ENCODE measurements at regions not wholly inside any gene's neighbourhood (a gene's known extent, or its start where the extent isn't known, plus 50 kb on each side); places are given as distances from the start of the nearest gene placed in this dataset.
"Not testable (repeated sequence)": the region's sequence is repeated elsewhere in the genome, so short reads cannot be mapped to it uniquely, and the experiment has no call there.

GRCh38 chr10:109062371-109062770 lies 860.9 kb downstream of the XPNPEP1 start:
- Mint-ChIP-seq H3K4me3 (no peak overlapping the region), H3K27ac (no peak overlapping the region), H3K4me1 (no peaks in the 10 kb centered on the region), H3K9me3 (peaks cover 7% of the 10 kb centered on the region), H3K27me3 (no peaks in the 10 kb centered on the region), H3K36me3 (no peaks in the 10 kb centered on the region)

DNA sequence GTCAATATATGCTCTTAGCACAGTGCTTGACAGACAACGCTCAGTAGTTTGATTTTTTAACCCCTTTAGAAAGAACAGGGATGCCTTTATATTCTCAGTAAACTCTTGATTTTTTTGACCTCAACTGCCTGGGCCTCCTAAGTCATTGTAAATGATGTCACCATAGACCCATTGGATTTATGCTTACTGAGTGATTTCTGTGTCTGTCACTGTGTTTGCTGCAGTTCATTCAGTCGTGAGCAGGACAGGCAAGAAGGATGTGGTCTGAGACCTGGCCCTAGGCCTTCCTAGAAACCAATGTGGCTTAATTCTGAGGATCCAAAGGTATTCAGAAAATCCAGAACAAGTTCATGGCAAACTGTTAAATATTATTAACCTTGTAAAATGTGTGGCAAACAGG lies 868.1 kb downstream of the XPNPEP1 start:
- Mint-ChIP-seq H3K4me3 (no peak overlapping the region), H3K4me1 (no peaks in the 10 kb centered on the region), H3K36me3 (no peaks in the 10 kb centered on the region), H3K27me3 (no peaks in the 10 kb centered on the region), H3K27ac (no peak overlapping the region), H3K9me3 (peaks cover 10% of the 10 kb centered on the region)

GRCh38 chr10:109047856-109048255 lies 875.5 kb downstream of the XPNPEP1 start:
- no peak overlapping the region for H3K4me3 Mint-ChIP-seq
- no peaks in the 10 kb centered on the region for H3K36me3 Mint-ChIP-seq
- H3K27ac Mint-ChIP-seq: no peak overlapping the region
- H3K4me1 Mint-ChIP-seq: no peaks in the 10 kb centered on the region
- H3K9me3 Mint-ChIP-seq: peaks cover 7% of the 10 kb centered on the region
- no peaks in the 10 kb centered on the region for H3K27me3 Mint-ChIP-seq

- H3K27me3 Mint-ChIP-seq, H3K9me3 Mint-ChIP-seq, H3K4me3 Mint-ChIP-seq: not testable (repeated sequence)
Observed at GRCh38 chr10:109046427-109046826, 876.9 kb downstream of the XPNPEP1 start.

DNA sequence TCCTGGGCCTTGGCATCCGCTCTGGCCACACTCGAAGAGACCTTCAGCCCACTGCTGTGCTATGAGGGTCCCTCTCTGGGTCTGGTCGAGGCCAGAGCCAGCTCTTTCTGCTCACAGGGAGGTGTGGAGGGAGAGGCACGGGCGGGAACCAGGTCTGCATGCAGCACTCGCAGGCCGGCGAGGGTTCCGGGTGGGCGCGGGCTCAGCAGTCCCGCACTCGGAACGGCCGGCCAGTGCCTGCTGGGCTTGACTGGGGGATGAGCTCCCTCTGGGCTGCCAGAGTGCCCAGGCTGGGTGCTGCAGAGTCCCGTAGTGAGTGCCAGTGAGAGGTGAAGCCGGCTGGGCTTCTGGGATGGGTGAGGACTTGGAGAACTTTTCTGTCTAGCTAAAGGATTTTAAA lies 882.7 kb downstream of the XPNPEP1 start:
- H3K4me1 Mint-ChIP-seq: no peaks in the 10 kb centered on the region
- no peak overlapping the region for H3K27ac Mint-ChIP-seq
- no peaks in the 10 kb centered on the region for H3K27me3 Mint-ChIP-seq
- peaks cover 4% of the 10 kb centered on the region for H3K9me3 Mint-ChIP-seq
- no peak overlapping the region for H3K4me3 Mint-ChIP-seq
- H3K36me3 Mint-ChIP-seq: no peaks in the 10 kb centered on the region

More at GRCh38 chr10:109046427-109046826, 876.9 kb downstream of the XPNPEP1 start:
- not testable (repeated sequence) for H3K4me1 Mint-ChIP-seq, H3K27ac Mint-ChIP-seq, H3K36me3 Mint-ChIP-seq

- no peaks in the 10 kb centered on the region for H3K27me3 Mint-ChIP-seq
- H3K4me3 Mint-ChIP-seq: no peak overlapping the region
- no peaks in the 10 kb centered on the region for H3K4me1 Mint-ChIP-seq
- H3K27ac Mint-ChIP-seq: no peak overlapping the region
- H3K9me3 Mint-ChIP-seq: peaks cover 4% of the 10 kb centered on the region
- H3K36me3 Mint-ChIP-seq: no peaks in the 10 kb centered on the region
Observed at GRCh38 chr10:109037978-109038377, 885.3 kb downstream of the XPNPEP1 start.

DNA sequence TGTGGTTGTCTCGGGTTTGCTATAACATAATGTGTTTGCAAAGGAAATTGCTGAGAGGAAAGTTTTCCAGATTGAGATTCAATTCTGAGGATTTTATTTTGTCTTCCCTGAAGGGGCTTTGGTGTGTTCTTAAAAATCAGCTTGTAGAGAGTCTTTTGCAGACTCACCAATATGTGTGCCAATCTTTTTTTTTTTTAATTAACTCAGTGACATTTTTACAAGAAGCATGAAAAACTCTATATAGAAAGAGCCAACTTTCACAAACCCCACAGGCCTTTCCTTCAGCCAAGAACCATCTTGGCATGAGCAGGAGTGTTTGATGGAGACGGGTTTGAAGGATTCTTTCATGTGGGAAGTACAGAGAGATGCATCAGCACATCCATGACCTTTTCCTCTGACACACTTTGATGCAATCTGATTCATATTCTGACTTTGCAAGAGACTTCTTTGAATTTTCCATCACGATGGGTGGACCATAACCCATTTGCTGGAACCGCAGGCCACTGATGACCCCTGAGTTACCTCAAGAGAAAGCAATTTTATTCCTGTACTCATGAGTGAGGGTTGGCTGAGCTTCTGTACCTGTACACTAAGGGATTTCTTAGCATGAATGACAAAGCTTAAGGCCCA lies 892.6 kb downstream of the XPNPEP1 start:
- Mint-ChIP-seq H3K4me1 (no peaks in the 10 kb centered on the region), H3K27ac (no peak overlapping the region), H3K27me3 (peaks cover 1% of the 10 kb centered on the region), H3K4me3 (no peak overlapping the region), H3K36me3 (no peaks in the 10 kb centered on the region), H3K9me3 (peaks cover 11% of the 10 kb centered on the region)

DNA sequence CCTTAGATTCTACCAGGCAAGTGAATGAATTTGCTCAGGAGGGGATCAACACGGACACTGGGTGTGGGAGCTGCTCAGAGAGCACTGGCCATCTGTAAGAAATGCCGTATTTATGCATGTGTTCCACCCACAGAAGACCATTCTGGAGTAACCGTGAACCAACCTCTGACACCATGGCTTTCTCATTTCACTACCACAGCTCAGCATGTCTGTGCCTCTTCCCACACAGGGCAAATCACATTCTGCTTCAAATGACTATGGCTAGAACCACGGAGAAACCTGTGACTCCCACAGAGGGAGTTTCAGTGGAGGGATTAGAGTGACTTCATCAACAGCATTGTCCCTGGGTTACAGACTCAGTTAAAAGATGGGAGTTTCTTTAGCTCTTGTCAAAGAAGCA lies 893.4 kb downstream of the XPNPEP1 start:
- H3K36me3 Mint-ChIP-seq: no peaks in the 10 kb centered on the region
- no peaks in the 10 kb centered on the region for H3K4me1 Mint-ChIP-seq
- peaks cover 11% of the 10 kb centered on the region for H3K9me3 Mint-ChIP-seq
- no peak overlapping the region for H3K27ac Mint-ChIP-seq
- H3K27me3 Mint-ChIP-seq: peaks cover 1% of the 10 kb centered on the region
- no peak overlapping the region for H3K4me3 Mint-ChIP-seq

GRCh38 chr10:109027534-109028185 lies 895.7 kb downstream of the XPNPEP1 start:
- Mint-ChIP-seq H3K4me1 (no peaks in the 10 kb centered on the region), H3K4me3 (no peak overlapping the region), H3K36me3 (no peaks in the 10 kb centered on the region), H3K27me3 (peaks cover 1% of the 10 kb centered on the region), H3K9me3 (peaks cover 11% of the 10 kb centered on the region), H3K27ac (no peak overlapping the region)

DNA sequence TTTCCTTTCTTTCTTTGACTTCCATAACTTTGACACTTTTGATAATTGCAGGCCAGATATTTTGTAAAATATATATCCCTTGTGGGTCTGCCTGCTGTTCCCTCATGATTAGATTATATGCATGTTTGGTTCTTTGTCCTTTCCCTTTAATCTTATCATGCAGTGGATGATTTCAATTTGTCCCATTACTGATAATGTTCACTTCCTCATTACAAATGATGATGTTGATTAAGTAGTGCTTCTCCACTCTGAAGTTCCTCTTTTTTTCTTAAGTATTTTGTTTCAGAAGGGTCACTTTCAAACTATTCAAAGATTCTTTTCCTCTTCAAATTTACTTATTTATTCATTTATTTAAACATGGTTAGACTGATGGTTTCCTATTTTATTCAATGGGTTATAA lies 898.1 kb downstream of the XPNPEP1 start:
- H3K27ac Mint-ChIP-seq: no peak overlapping the region
- no peak overlapping the region for H3K4me3 Mint-ChIP-seq
- H3K36me3 Mint-ChIP-seq: no peaks in the 10 kb centered on the region
- H3K4me1 Mint-ChIP-seq: no peaks in the 10 kb centered on the region
- H3K9me3 Mint-ChIP-seq: peaks cover 6% of the 10 kb centered on the region
- no peaks in the 10 kb centered on the region for H3K27me3 Mint-ChIP-seq

DNA sequence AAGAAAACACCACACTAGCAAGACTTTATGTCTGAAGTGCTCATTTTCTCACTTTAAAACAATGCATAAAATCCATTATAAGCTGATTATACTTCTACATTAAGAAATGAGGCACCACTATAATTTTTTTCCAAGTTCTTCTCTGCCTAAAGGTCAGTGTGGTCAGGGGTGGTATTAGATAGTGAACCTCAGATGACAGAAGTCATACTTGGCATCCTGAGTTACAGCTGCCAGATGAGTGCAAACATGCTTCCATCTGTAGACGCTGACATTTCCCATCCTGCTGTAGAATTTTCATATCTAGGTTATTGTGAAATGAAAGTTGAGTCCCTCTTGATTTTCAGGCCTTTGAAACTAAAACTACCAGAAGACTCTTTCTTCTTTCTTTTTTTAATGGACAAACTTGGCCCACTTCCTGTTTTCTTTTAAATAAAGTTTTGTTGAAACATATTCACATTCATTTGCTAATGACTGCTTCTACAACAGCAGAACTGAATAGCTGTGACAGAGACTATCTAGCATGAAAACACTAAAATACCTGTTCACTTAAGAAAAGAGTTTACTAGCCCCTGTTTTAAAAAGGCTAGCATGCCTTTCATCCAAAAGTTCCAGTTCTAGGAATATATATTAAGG lies 900.8 kb downstream of the XPNPEP1 start:
- Mint-ChIP-seq H3K4me1 (no peaks in the 10 kb centered on the region), H3K27ac (no peak overlapping the region), H3K27me3 (no peaks in the 10 kb centered on the region), H3K9me3 (peaks cover 6% of the 10 kb centered on the region), H3K4me3 (no peak overlapping the region), H3K36me3 (no peaks in the 10 kb centered on the region)

DNA sequence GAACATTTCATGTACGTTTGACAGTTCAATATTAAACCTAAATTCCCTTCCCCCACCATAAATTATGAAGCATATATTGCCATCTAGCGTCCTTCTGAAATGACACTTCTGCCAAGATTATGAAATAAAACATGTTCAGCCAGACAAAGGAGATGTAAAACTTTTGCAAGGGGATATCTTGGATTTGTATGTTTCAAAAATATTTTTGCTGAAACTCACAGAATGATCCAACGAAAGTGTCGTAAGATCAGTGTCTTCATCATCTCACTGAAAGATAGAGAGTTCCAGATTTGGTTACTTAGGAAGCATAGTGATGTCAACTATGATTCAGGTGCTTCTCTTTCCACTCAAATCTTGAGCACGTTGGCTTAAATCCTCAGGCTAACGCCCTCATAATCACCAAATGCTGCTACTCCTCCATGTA lies 904.3 kb downstream of the XPNPEP1 start:
- H3K9me3 Mint-ChIP-seq: no peaks in the 10 kb centered on the region
- no peaks in the 10 kb centered on the region for H3K36me3 Mint-ChIP-seq
- no peak overlapping the region for H3K4me3 Mint-ChIP-seq

DNA sequence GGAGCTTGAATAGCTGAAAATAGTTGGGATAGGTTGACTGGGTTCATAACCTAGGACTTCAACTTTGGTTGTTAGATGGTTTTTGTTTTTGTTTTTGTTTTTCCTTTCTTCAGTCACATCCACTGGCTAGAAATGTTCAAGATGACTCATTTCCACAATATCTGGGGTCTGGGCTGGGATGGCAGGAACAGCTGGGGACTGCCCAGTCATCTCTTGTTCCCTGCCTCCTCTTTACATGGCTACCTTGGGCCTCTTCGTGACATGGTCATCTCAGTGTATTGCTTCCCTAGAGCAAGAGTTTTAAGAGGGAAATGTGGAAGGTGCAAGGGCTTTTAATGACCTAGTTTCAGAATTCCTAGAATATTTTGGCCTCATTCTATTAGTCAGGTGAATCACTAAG lies 915.8 kb downstream of the XPNPEP1 start:
- Mint-ChIP-seq H3K27me3 (no peaks in the 10 kb centered on the region), H3K4me1 (no peaks in the 10 kb centered on the region), H3K27ac (no peak overlapping the region), H3K36me3 (no peaks in the 10 kb centered on the region), H3K9me3 (no peaks in the 10 kb centered on the region), H3K4me3 (no peak overlapping the region)

More for the DNA sequence above, 904.3 kb downstream of the XPNPEP1 start:
- Mint-ChIP-seq H3K4me1 (no peaks in the 10 kb centered on the region), H3K27me3 (no peaks in the 10 kb centered on the region), H3K27ac (no peak overlapping the region)

- H3K9me3 Mint-ChIP-seq: peaks cover 10% of the 10 kb centered on the region
- no peak overlapping the region for H3K27ac Mint-ChIP-seq
- H3K4me1 Mint-ChIP-seq: no peaks in the 10 kb centered on the region
- H3K27me3 Mint-ChIP-seq: no peaks in the 10 kb centered on the region
- H3K36me3 Mint-ChIP-seq: no peaks in the 10 kb centered on the region
- H3K4me3 Mint-ChIP-seq: no peak overlapping the region
Observed at GRCh38 chr10:108990441-108990840, 932.9 kb downstream of the XPNPEP1 start.

GRCh38 chr10:108989976-108990375 lies 933.3 kb downstream of the XPNPEP1 start:
- H3K36me3 Mint-ChIP-seq: no peaks in the 10 kb centered on the region
- H3K4me1 Mint-ChIP-seq: no peaks in the 10 kb centered on the region
- H3K27ac Mint-ChIP-seq: no peak overlapping the region
- no peaks in the 10 kb centered on the region for H3K27me3 Mint-ChIP-seq
- no peak overlapping the region for H3K4me3 Mint-ChIP-seq
- peaks cover 10% of the 10 kb centered on the region for H3K9me3 Mint-ChIP-seq

DNA sequence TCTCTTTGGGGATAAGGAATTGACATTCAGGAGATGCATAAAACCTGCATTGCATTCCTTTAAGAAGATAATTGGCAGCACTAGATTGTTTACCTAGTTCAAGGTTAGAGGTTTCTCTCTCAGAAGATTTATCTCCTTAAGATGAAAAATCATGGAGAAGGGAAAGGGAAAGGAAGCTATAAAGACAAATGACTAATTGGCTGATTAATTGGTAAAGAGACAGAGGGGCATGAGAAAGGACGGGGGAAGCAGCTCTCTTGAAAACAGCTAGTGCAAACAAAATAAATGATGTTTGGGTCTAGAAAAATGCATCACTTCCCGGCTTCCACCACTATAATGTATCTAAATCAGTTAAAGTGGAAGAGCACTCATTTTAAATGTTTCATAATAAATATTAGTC lies 941.2 kb downstream of the XPNPEP1 start:
- Mint-ChIP-seq H3K4me1 (no peaks in the 10 kb centered on the region), H3K27ac (no peak overlapping the region), H3K4me3 (no peak overlapping the region), H3K36me3 (no peaks in the 10 kb centered on the region), H3K27me3 (no peaks in the 10 kb centered on the region), H3K9me3 (peaks cover 9% of the 10 kb centered on the region)

All from activated naive CD4-positive, alpha-beta T cell treated with anti-CD3 and anti-CD28 coated beads, Interleukin-2, amount 50 U/mL, for 24 hours (primary cell).